ENCODE measurements at regions not wholly inside any gene's neighbourhood (a gene's known extent, or its start where the extent isn't known, plus 50 kb on each side); places are given as distances from the start of the nearest gene placed in this dataset.

DNA sequence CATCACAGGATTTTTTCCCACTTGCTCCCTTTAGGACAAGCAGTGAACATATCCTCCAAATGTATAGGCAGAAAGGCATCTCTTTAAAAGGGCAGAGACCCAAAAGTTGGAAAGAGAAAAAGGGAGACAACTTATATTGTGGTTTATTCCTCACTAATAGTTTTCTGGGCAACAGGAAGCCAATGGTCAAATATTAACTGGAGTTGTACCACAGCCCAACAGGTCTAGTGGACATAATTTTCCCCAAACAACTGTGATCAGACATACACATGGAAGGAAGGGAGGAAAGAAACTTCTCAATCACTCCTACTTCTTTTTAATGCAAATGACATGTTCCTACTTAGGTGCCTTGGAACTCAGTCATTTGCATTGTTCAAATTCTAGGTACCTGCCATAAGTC is 78.4 kb downstream of the SOX9 start:
- no peaks in the 10 kb centered on the region for H3K27me3 ChIP-seq
- intact Hi-C loops (cut with DNase I): no loop called here
- H3K27ac ChIP-seq: no peak overlapping the region
- DNase-seq: no peak
- H3K9ac ChIP-seq (ENCODE audit: low read depth in 2 of 2, low read length in 2 of 2): no peak overlapping the region
- H3K4me3 ChIP-seq: no peak overlapping the region
- no peaks in the 10 kb centered on the region for H3K36me3 ChIP-seq
- H3K9me3 ChIP-seq: no peaks in the 10 kb centered on the region
- no peaks in the 10 kb centered on the region for H3K4me1 ChIP-seq
- no peak for TF ChIP-seq CTCF (IDR thresholded peaks at IDR 0.05)

DNA sequence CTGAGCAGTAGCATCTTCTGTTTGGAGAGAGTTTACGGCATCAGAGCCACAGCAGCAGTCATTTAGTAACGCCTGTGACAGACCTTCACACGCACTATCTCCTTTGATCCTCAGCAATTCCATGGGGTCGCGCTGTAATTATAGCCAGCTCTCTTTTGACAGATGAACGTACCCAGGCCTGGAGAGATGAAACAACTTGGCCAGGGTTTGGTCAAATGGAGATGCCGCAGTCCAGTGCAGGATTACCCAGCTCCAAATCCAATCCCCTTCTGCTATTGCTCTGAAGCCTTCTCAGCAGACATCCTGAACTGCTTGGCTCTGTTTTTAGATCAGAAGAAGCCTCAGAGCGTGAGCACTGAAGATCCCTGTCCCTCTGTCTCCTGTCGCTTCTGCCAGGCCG is 83.9 kb downstream of the SOX9 start:
- no peaks in the 10 kb centered on the region for H3K36me3 ChIP-seq
- H3K9ac ChIP-seq (ENCODE audit: low read depth in 2 of 2, low read length in 2 of 2): no peak overlapping the region
- no peak overlapping the region for H3K4me3 ChIP-seq
- no peaks in the 10 kb centered on the region for H3K9me3 ChIP-seq
- no peak for DNase-seq
- no peaks in the 10 kb centered on the region for H3K27me3 ChIP-seq
- intact Hi-C loops (cut with DNase I): no loop called here
- H3K27ac ChIP-seq: no peak overlapping the region
- no peak for TF ChIP-seq CTCF (IDR thresholded peaks at IDR 0.05)
- H3K4me1 ChIP-seq: no peaks in the 10 kb centered on the region

- Histone ChIP-seq H3K27me3 (no peaks in the 10 kb centered on the region), H3K27ac (no peak overlapping the region), H3K4me1 (no peaks in the 10 kb centered on the region), H3K36me3 (no peaks in the 10 kb centered on the region), H3K9me3 (no peaks in the 10 kb centered on the region), H3K4me3 (no peak overlapping the region), H3K9ac (ENCODE audit: low read depth in 2 of 2, low read length in 2 of 2) (no peak overlapping the region)
- intact Hi-C loops (cut with DNase I): no loop called here
- no peak for DNase-seq
- TF ChIP-seq CTCF (IDR thresholded peaks at IDR 0.05): no peak
These were observed 84.5 kb downstream of the SOX9 start for GRCh38 chr17:72205357-72205756.

GRCh38 chr17:72205822-72206221 is 85.0 kb downstream of the SOX9 start:
- H3K36me3 ChIP-seq: no peaks in the 10 kb centered on the region
- no peak overlapping the region for H3K4me3 ChIP-seq
- DNase-seq: no peak
- no peak overlapping the region for H3K27ac ChIP-seq
- intact Hi-C loops (cut with DNase I): no loop called here
- no peak for TF ChIP-seq CTCF (IDR thresholded peaks at IDR 0.05)
- H3K9me3 ChIP-seq: no peaks in the 10 kb centered on the region
- H3K4me1 ChIP-seq: no peaks in the 10 kb centered on the region
- no peak overlapping the region for H3K9ac ChIP-seq (ENCODE audit: low read depth in 2 of 2, low read length in 2 of 2)
- H3K27me3 ChIP-seq: no peaks in the 10 kb centered on the region

DNA sequence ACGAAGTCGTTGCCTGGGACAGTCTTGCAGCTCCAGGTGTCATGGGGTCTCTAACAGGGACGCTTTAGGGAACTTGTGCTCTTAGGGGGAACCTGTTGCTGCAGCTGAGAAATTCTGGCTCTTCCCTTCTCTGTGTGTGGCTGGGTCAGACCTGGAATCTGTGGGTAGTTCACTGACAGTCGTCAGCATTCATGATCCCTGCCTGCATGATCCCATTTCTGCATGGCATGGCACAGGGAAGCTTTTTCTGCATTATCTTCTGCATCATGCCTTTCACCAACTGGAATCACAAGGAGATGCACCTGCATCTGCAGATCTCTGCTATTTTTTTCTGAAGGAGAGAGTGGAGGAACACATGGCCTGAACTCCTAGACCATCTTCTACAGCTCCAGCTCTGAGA is 85.6 kb downstream of the SOX9 start:
- Histone ChIP-seq H3K27ac (no peak overlapping the region), H3K4me3 (no peak overlapping the region), H3K9me3 (no peaks in the 10 kb centered on the region), H3K36me3 (no peaks in the 10 kb centered on the region), H3K4me1 (no peaks in the 10 kb centered on the region), H3K27me3 (no peaks in the 10 kb centered on the region), H3K9ac (ENCODE audit: low read depth in 2 of 2, low read length in 2 of 2) (no peak overlapping the region)
- no peak for DNase-seq
- intact Hi-C loops (cut with DNase I): no loop called here
- TF ChIP-seq CTCF (IDR thresholded peaks at IDR 0.05): no peak

GRCh38 chr17:72208832-72209231 is 88.0 kb downstream of the SOX9 start:
- intact Hi-C loops (cut with DNase I): no loop called here

More at GRCh38 chr17:72208832-72209231, 88.0 kb downstream of the SOX9 start:
- no peak for DNase-seq
- H3K27me3 ChIP-seq: no peaks in the 10 kb centered on the region
- no peak overlapping the region for H3K9ac ChIP-seq (ENCODE audit: low read depth in 2 of 2, low read length in 2 of 2)
- H3K9me3 ChIP-seq: no peaks in the 10 kb centered on the region
- TF ChIP-seq CTCF (IDR thresholded peaks at IDR 0.05): no peak
- no peak overlapping the region for H3K27ac ChIP-seq
- H3K36me3 ChIP-seq: no peaks in the 10 kb centered on the region
- no peak overlapping the region for H3K4me3 ChIP-seq
- no peaks in the 10 kb centered on the region for H3K4me1 ChIP-seq

All from colonic mucosa (tissue), 4 donors.